DOHH2 (cell line): ENCODE measurements at regions not wholly inside any gene's neighbourhood (a gene's known extent, or its start where the extent isn't known, plus 50 kb on each side); places are given as distances from the start of the nearest gene placed in this dataset.

Experiments
- EZH2phosphoT487 ChIP-seq: fragments of 200-600 bp; sonication (generic); IDR thresholded peaks from 2 replicates; pipeline ENCODE4 v1.6.1; 2017; ENCODE audit warnings: borderline replicate concordance, mild to moderate bottlenecking, antibody characterized with exemption, low read length, moderate library complexity, mixed read lengths
- TF ChIP-seq, protein P1 (sequence below): fragments of 200-600 bp; sonication (generic); IDR thresholded peaks from one replicate; pipeline ENCODE4 v1.5.1; 2014; ENCODE audit warnings: antibody characterized with exemption, mild to moderate bottlenecking, low read depth, low read length; ENCODE audit not compliant: poor library complexity, severe bottlenecking

GRCh38 chr17:34445101-34445500, 82.1 kb upstream of the CCL1 start:
- TF ChIP-seq, protein P1, sequence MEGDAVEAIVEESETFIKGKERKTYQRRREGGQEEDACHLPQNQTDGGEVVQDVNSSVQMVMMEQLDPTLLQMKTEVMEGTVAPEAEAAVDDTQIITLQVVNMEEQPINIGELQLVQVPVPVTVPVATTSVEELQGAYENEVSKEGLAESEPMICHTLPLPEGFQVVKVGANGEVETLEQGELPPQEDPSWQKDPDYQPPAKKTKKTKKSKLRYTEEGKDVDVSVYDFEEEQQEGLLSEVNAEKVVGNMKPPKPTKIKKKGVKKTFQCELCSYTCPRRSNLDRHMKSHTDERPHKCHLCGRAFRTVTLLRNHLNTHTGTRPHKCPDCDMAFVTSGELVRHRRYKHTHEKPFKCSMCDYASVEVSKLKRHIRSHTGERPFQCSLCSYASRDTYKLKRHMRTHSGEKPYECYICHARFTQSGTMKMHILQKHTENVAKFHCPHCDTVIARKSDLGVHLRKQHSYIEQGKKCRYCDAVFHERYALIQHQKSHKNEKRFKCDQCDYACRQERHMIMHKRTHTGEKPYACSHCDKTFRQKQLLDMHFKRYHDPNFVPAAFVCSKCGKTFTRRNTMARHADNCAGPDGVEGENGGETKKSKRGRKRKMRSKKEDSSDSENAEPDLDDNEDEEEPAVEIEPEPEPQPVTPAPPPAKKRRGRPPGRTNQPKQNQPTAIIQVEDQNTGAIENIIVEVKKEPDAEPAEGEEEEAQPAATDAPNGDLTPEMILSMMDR = no peak
- TF ChIP-seq EZH2phosphoT487 = no peak
